Cardiac fibroblast (primary cell): ENCODE measurements at regions not wholly inside any gene's neighbourhood (a gene's known extent, or its start where the extent isn't known, plus 50 kb on each side); places are given as distances from the start of the nearest gene placed in this dataset.

ENCODE experiments used
- DNase-seq, 2 donors: peaks; one replicate each; pipeline versions ENCODE4 v3.0.0 to v3.0.0-alpha.2; 2010; ENCODE audit warnings: low read depth in 2 of 2
- H3K4me3 ChIP-seq, 2 donors: replicated peaks in 1 of 2; 1 replicate in 1 of 2; 2 replicates in 1 of 2; pipeline ENCODE4 v1.5.1; 2011; ENCODE audit warnings: low read depth in 2 of 2, low read length in 2 of 2, mild to moderate bottlenecking in 2 of 2, moderate library complexity in 1 of 2
- CTCF ChIP-seq: IDR thresholded peaks from one replicate; pipeline ENCODE4 v1.5.1; 2011; ENCODE audit warnings: low read depth, mild to moderate bottlenecking, low read length, inconsistent platforms

- no peak overlapping the region for H3K4me3 ChIP-seq
- DNase-seq: no peak
- TF ChIP-seq CTCF: no peak
These were observed 110.8 kb downstream of the SNX5 start for GRCh38 chr20:17857639-17858449.

GRCh38 chr20:17856837-17857605, 111.6 kb downstream of the SNX5 start:
- no peak for TF ChIP-seq CTCF
- DNase-seq: peak in 1 of 2 donors; percentile 40
- H3K4me3 ChIP-seq: no peak overlapping the region

GRCh38 chr20:17856024-17856564, 112.5 kb downstream of the SNX5 start:
- H3K4me3 ChIP-seq: no peak overlapping the region
- no peak for TF ChIP-seq CTCF
- DNase-seq: no peak

- no peak for TF ChIP-seq CTCF
- no peak overlapping the region for H3K4me3 ChIP-seq
- DNase-seq: peak; percentile 55 to 68
These were observed 114.2 kb downstream of the SNX5 start for GRCh38 chr20:17854307-17854903.

- no peak overlapping the region for H3K4me3 ChIP-seq
- no peak for TF ChIP-seq CTCF
- DNase-seq: no peak
These were observed 116.3 kb downstream of the SNX5 start for GRCh38 chr20:17852323-17852722.

GRCh38 chr20:17850684-17851026, 117.9 kb downstream of the SNX5 start:
- no peak overlapping the region for H3K4me3 ChIP-seq
- no peak for DNase-seq

More at GRCh38 chr20:17850684-17851026, 117.9 kb downstream of the SNX5 start:
- no peak for TF ChIP-seq CTCF
